PFSK-1 (cell line): ENCODE measurements at regions not wholly inside any gene's neighbourhood (a gene's known extent, or its start where the extent isn't known, plus 50 kb on each side); places are given as distances from the start of the nearest gene placed in this dataset.

Experiments
- POLR2AphosphoS5 ChIP-seq: IDR thresholded peaks from 2 replicates; pipeline ENCODE4 v1.6.1; 2012; ENCODE audit warnings: low read depth, mild to moderate bottlenecking, control low read depth, low read length, moderate library complexity
- TAF1 ChIP-seq: IDR thresholded peaks from 2 replicates; pipeline ENCODE4 v1.6.1; 2012; ENCODE audit warnings: low read length, control low read depth, borderline replicate concordance; ENCODE audit not compliant: insufficient read depth
- TF ChIP-seq, protein P1 (sequence below), 2 experiments: IDR thresholded peaks; 2 replicates each; pipeline versions ENCODE4 v1.6.1 to v1.8.0; 2011 to 2012; ENCODE audit warnings: low read depth in 2 of 2, low read length in 2 of 2, control low read depth in 1 of 2, inconsistent platforms in 1 of 2, mild to moderate bottlenecking in 1 of 2, moderate library complexity in 1 of 2; ENCODE audit not compliant: insufficient read depth in 1 of 2

GRCh38 chr12:22797701-22798100 lies 172.7 kb downstream of the ETNK1 start:
- TF ChIP-seq, protein P1, sequence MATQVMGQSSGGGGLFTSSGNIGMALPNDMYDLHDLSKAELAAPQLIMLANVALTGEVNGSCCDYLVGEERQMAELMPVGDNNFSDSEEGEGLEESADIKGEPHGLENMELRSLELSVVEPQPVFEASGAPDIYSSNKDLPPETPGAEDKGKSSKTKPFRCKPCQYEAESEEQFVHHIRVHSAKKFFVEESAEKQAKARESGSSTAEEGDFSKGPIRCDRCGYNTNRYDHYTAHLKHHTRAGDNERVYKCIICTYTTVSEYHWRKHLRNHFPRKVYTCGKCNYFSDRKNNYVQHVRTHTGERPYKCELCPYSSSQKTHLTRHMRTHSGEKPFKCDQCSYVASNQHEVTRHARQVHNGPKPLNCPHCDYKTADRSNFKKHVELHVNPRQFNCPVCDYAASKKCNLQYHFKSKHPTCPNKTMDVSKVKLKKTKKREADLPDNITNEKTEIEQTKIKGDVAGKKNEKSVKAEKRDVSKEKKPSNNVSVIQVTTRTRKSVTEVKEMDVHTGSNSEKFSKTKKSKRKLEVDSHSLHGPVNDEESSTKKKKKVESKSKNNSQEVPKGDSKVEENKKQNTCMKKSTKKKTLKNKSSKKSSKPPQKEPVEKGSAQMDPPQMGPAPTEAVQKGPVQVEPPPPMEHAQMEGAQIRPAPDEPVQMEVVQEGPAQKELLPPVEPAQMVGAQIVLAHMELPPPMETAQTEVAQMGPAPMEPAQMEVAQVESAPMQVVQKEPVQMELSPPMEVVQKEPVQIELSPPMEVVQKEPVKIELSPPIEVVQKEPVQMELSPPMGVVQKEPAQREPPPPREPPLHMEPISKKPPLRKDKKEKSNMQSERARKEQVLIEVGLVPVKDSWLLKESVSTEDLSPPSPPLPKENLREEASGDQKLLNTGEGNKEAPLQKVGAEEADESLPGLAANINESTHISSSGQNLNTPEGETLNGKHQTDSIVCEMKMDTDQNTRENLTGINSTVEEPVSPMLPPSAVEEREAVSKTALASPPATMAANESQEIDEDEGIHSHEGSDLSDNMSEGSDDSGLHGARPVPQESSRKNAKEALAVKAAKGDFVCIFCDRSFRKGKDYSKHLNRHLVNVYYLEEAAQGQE (IDR thresholded peaks at IDR 0.05; ENCODE audit: insufficient read depth in 1 of 2, low read depth in 2 of 2, low read length in 2 of 2), result no peak
- TF ChIP-seq TAF1 (no peak), POLR2AphosphoS5 (no peak)
